OCI-LY3 (cell line): ENCODE measurements at regions not wholly inside any gene's neighbourhood (a gene's known extent, or its start where the extent isn't known, plus 50 kb on each side); places are given as distances from the start of the nearest gene placed in this dataset.

Experiments
- CTCF ChIP-seq: fragments of 200-600, 300-600 bp; sonication (generic); IDR thresholded peaks from 2 replicates; pipeline ENCODE4 v1.5.1; 2014; ENCODE audit warnings: antibody characterized with exemption, low read length, low read depth
- EZH2phosphoT487 ChIP-seq: fragments of 200-600 bp; shearing (Covaris generic); IDR thresholded peaks from 2 replicates; pipeline ENCODE4 v1.6.1; 2018; ENCODE audit warnings: antibody characterized with exemption, mixed run types, low read depth

DNA sequence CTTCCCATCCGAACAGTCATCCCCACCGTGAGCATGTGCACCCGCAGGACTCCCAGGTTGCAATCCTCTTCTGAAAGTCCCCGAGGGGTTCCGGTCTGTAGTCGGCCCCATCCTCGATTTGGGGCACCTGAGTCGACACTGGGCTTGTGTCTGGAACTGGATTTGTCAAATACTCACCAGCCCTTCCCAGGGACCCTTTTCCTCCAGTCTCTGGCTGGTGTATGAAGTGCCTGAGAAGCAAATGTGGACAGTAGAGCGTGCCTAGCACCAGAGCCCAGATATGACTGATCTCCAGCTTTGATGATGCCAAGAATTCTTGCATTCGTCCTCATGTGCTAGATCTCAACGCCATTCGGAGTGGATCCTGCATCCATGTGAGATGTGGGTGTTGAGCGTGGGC is 132.5 kb upstream of the ADARB2 start:
- TF ChIP-seq CTCF (no peak), EZH2phosphoT487 (no peak)
